Body of pancreas (tissue), 4 donors: ENCODE measurements at regions not wholly inside any gene's neighbourhood (a gene's known extent, or its start where the extent isn't known, plus 50 kb on each side); places are given as distances from the start of the nearest gene placed in this dataset.

Experiments
- ATAC-seq: fragments of 150-250 bp; one replicate; pipeline ENCODE4 v1.9.1; 2016
- DNase-seq, 4 donors: peaks; one replicate each; pipeline ENCODE4 v3.0.0-alpha.2; 2019
- H3K27ac ChIP-seq, 4 donors: fragments of 200-600 bp; sonication (generic); 1 replicate in 3 of 4; 2 replicates in 1 of 4; pipeline versions ENCODE4 v1.5.1 to v1.6.1; 2016 to 2019; ENCODE audit warnings: mild to moderate bottlenecking in 1 of 4, mixed read lengths in 1 of 4, moderate library complexity in 1 of 4
- H3K27me3 ChIP-seq, 2 donors: fragments of 200-600 bp; sonication (generic); one replicate each; pipeline ENCODE4 v1.6.0; 2016; ENCODE audit warnings: mild to moderate bottlenecking in 1 of 2
- H3K36me3 ChIP-seq, 2 donors: fragments of 200-600 bp; sonication (generic); replicated peaks in 1 of 2; 2 replicates each; pipeline ENCODE4 v1.5.1; 2016; ENCODE audit warnings: low read depth in 2 of 2; ENCODE audit not compliant: insufficient read depth in 1 of 2
- H3K4me1 ChIP-seq: fragments of 200-600 bp; sonication (generic); one replicate; pipeline ENCODE4 v1.6.0; 2016
- H3K4me3 ChIP-seq, 2 donors: fragments of 200-600 bp; sonication (generic); 1 replicate in 1 of 2; 2 replicates in 1 of 2; pipeline ENCODE4 v1.5.1; 2016 to 2019
- H3K9me3 ChIP-seq, 3 donors: fragments of 200-600 bp; sonication (generic); 1 replicate in 2 of 3; 2 replicates in 1 of 3; pipeline ENCODE4 v1.5.1; 2016
- POLR2A ChIP-seq, 3 donors: fragments of 450-650 bp; IDR thresholded peaks; one replicate each; pipeline ENCODE4 v1.6.1; 2016; ENCODE audit warnings: antibody characterized with exemption in 3 of 3, mild to moderate bottlenecking in 2 of 3
- WGBS, 2 donors: methylation state at CpG; one replicate each; pipeline ENCODE4 v1.1.5; 2017; 5-methylcytosine and 5-hydroxymethylcytosine counted together
- intact Hi-C: fragments of 100-400 bp; cut with DNase I; formaldehyde crosslinking; loops from one replicate; pipeline ENCODE4 v1.15.1; 2023
- TF ChIP-seq, protein P1 (sequence below), 7 experiments: fragments of 450-650 bp in 4 of 7; fragments of 200-600 bp in 3 of 7; sonication (generic) in 3 of 7; IDR thresholded peaks; one replicate each; pipeline ENCODE4 v1.5.1; 2016 to 2019; ENCODE audit warnings: antibody characterized with exemption in 7 of 7

DNA sequence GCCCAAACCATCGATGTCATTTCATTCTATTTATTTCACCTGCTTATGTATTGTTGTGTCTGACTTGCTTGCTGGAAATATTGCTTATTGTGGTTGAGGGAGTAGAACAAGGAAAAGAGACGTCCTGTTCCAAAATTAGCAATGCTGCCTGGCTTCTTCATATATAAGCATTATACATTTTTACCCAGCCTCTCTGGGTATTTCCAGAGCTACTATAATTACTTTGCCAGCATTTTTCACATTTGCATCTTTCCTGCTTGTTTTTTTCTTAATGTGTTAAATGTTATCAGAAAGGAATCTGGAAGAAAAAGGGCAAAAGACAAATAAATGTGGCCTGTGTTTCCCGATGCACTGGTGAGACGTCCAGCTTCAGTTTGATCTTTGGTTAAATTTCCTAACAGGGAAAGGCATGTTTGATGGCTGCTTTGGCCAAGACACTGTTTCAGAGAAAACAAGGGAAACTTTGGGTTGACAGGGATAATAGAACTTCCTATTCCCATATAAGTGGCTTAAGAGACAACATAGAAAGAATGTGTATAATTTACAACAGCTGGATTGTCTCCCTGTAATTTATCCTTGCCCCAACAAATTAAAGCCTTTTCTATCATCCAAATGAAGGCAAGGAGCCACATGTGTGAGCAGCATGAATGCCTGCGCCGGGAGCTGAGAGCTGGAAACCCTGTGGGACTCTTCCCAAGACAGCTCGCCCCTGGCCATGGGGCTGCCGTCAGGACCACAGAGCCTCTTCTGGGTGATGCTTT, 671.1 kb upstream of the CELF2 start:
- no peaks in the 10 kb centered on the region for H3K36me3 ChIP-seq
- TF ChIP-seq, protein P1, sequence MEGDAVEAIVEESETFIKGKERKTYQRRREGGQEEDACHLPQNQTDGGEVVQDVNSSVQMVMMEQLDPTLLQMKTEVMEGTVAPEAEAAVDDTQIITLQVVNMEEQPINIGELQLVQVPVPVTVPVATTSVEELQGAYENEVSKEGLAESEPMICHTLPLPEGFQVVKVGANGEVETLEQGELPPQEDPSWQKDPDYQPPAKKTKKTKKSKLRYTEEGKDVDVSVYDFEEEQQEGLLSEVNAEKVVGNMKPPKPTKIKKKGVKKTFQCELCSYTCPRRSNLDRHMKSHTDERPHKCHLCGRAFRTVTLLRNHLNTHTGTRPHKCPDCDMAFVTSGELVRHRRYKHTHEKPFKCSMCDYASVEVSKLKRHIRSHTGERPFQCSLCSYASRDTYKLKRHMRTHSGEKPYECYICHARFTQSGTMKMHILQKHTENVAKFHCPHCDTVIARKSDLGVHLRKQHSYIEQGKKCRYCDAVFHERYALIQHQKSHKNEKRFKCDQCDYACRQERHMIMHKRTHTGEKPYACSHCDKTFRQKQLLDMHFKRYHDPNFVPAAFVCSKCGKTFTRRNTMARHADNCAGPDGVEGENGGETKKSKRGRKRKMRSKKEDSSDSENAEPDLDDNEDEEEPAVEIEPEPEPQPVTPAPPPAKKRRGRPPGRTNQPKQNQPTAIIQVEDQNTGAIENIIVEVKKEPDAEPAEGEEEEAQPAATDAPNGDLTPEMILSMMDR (IDR thresholded peaks at IDR 0.05) = no peak
- TF ChIP-seq POLR2A (IDR thresholded peaks at IDR 0.05) = no peak
- no peaks in the 10 kb centered on the region for H3K9me3 ChIP-seq
- H3K27me3 ChIP-seq = no peaks in the 10 kb centered on the region
- intact Hi-C loops = no loop called here
- H3K4me1 ChIP-seq = no peaks in the 10 kb centered on the region
- DNase-seq (no peak), ATAC-seq (no peak)
- H3K27ac ChIP-seq = no peak overlapping the region
- 42% methylated on average over 8 of the region's 8 CpGs for WGBS, 2 donors
- H3K4me3 ChIP-seq = no peak overlapping the region

DNA sequence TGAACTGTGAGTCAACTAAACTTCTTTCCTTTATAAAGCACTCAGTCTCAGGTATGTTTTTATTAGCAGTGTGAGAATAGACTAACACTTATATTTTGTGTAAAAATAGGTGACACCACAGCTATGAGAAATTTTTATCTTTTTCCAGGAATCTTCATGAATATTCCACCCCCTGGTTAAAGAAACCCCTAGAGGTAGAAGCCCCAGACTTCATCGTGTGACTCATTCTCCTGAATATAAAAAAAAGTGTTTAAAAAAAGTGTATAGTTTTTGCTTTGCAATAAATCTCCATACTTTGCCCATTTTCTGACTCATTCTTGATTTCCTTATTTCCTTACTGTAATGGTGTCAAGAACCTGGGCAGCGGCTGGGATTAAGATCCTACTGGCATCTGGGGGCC, 667.6 kb upstream of the CELF2 start:
- no peak for DNase-seq
- Histone ChIP-seq H3K36me3 (no peaks in the 10 kb centered on the region), H3K27me3 (no peaks in the 10 kb centered on the region), H3K4me3 (no peak overlapping the region), H3K4me1 (no peaks in the 10 kb centered on the region), H3K27ac (no peak overlapping the region), H3K9me3 (no peaks in the 10 kb centered on the region)
- no peak for TF ChIP-seq POLR2A (IDR thresholded peaks at IDR 0.05)
- TF ChIP-seq, protein P1 (IDR thresholded peaks at IDR 0.05) = no peak
- ATAC-seq = no peak
- intact Hi-C loops = no loop called here
- WGBS, 2 donors = 69 to 74% methylated on average over 2 of the region's 2 CpGs

DNA sequence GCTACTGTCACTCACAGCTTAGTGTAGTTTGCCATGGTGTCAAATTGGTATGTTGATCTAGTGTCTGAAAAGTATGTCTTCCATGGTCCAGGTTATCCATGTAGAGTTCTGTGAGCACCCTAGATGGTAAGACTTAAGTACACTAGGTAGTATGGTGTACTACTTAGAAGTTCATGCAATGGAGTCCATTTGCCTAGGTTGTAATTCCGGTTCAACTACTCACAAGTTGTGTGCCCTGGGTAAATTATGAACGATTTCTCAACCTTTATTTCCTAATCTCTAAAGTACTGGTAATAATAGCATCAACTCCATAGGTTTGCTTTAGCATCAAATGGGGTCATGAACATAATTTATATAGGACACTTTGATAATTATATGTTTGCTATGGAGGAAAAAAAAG, 666.2 kb upstream of the CELF2 start:
- Histone ChIP-seq H3K36me3 (no peaks in the 10 kb centered on the region), H3K27me3 (no peaks in the 10 kb centered on the region), H3K4me3 (no peak overlapping the region), H3K27ac (no peak overlapping the region), H3K4me1 (no peaks in the 10 kb centered on the region), H3K9me3 (no peaks in the 10 kb centered on the region)
- TF ChIP-seq, protein P1 (IDR thresholded peaks at IDR 0.05) = no peak
- TF ChIP-seq POLR2A (IDR thresholded peaks at IDR 0.05) = no peak
- intact Hi-C loops = no loop called here
- DNase-seq (no peak), ATAC-seq (no peak)
- 55 to 70% methylated on average over 2 of the region's 2 CpGs for WGBS, 2 donors

DNA sequence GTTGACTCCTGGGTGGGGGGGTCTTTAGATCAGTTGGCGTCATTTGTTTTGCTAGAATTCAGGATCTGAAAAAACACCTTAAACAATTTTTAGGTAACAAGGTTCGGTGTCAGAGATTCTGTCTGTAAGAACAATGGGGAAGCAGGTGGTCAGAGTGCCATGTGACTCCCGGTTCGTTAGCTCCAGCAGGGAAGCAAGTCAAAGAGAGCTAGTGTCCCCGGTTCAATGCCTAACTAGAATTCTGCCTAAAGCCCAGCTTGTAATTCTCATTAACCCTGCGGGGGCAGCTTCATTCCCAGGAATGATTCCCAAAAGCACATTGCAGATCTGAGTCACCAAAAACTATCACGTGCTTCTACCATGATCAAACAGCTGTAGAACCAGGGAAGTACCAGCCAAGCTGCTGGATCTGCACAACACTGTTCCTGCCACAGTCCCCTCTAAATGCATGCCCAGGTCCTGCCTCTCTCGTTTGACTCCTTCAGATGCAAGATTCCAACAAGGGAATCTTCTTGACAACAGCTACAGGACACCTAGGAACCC, 664.3 kb upstream of the CELF2 start:
- DNase-seq (no peak), ATAC-seq (no peak)
- no peak for TF ChIP-seq POLR2A (IDR thresholded peaks at IDR 0.05)
- TF ChIP-seq, protein P1 (IDR thresholded peaks at IDR 0.05) = no peak
- H3K4me1 ChIP-seq = no peaks in the 10 kb centered on the region
- no peak overlapping the region for H3K4me3 ChIP-seq
- 32 to 41% methylated on average over 8 of the region's 8 CpGs for WGBS, 2 donors
- H3K27ac ChIP-seq = no peak overlapping the region
- H3K36me3 ChIP-seq = no peaks in the 10 kb centered on the region
- no peaks in the 10 kb centered on the region for H3K9me3 ChIP-seq
- H3K27me3 ChIP-seq = no peaks in the 10 kb centered on the region
- intact Hi-C loops = no loop called here

DNA sequence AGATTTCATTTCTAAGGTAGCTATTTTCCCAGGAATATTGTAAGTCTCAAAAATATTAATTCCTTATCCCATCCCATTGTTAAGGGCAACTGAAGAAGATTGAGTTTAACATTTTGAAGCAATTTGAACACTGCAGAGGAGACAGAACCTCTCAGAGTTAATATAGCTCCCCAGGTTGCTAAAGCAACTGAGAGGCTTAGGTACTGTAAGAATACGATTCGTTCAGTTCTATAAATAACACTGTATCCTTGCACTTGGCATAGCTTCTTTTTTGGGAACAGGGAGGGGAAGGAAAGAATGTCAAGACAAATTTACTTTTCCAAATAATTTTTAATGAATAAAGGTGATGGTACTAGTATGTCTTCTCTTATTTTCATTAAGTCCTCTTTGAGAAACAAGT, 658.4 kb upstream of the CELF2 start:
- intact Hi-C loops = no loop called here
- DNase-seq (no peak), ATAC-seq (no peak)
- no peak overlapping the region for H3K4me3 ChIP-seq
- H3K4me1 ChIP-seq = no peaks in the 10 kb centered on the region
- WGBS, 2 donors = 33 to 59% methylated on average over 2 of the region's 2 CpGs
- no peaks in the 10 kb centered on the region for H3K27me3 ChIP-seq
- no peaks in the 10 kb centered on the region for H3K36me3 ChIP-seq
- H3K9me3 ChIP-seq = no peaks in the 10 kb centered on the region
- TF ChIP-seq POLR2A (IDR thresholded peaks at IDR 0.05) = no peak
- TF ChIP-seq, protein P1 (IDR thresholded peaks at IDR 0.05) = no peak
- no peak overlapping the region for H3K27ac ChIP-seq
